OCI-LY7 (cell line): ENCODE measurements at regions not wholly inside any gene's neighbourhood (a gene's known extent, or its start where the extent isn't known, plus 50 kb on each side); places are given as distances from the start of the nearest gene placed in this dataset.

Experiments
- BruUV-seq: library from RNA; stranded (reverse); fragments of 400-500 nt; replicated peaks from 2 replicates; lab custom pipeline; 2021; lab: Mats Ljungman, UMichigan
- CTCF ChIA-PET: fragments of 300-600 bp; sonication (Branson Sonifier 250); formaldehyde crosslinking; loops from one replicate; lab custom pipeline; 2022; ENCODE audit warnings: antibody characterized with exemption; ENCODE audit not compliant: unreplicated experiment; lab: Charles Lee
- POLR2A ChIA-PET: fragments of 300-600 bp; sonication (Branson Sonifier 250); formaldehyde crosslinking; loops from one replicate; lab custom pipeline; 2022; ENCODE audit warnings: antibody characterized with exemption; lab: Charles Lee
- DNase-seq: peaks from one replicate; pipeline ENCODE4 v3.0.0-alpha.2; 2015; ENCODE audit warnings: low spot score
- H2AFZ ChIP-seq: fragments of 200-600 bp; sonication (generic), shearing (Covaris generic); 2 replicates; pipeline ENCODE4 v1.6.1; 2014; ENCODE audit warnings: mild to moderate bottlenecking, antibody characterized with exemption, low read length, moderate library complexity
- H3K27ac ChIP-seq: fragments of 200-600 bp; sonication (generic); 2 replicates; pipeline ENCODE4 v1.5.1; 2014; ENCODE audit warnings: mixed run types, low read depth, mild to moderate bottlenecking, moderate library complexity, low read length, inconsistent platforms; ENCODE audit not compliant: poor library complexity, severe bottlenecking
- H3K36me3 ChIP-seq: fragments of 200-600 bp; sonication (generic); 2 replicates; pipeline ENCODE4 v1.6.1; 2014; ENCODE audit warnings: mild to moderate bottlenecking, antibody characterized with exemption, low read length, moderate library complexity, mixed read lengths; ENCODE audit not compliant: insufficient read depth
- H3K4me1 ChIP-seq: fragments of 200-600 bp; sonication (generic); 2 replicates; pipeline ENCODE4 v1.5.1; 2014; ENCODE audit warnings: mild to moderate bottlenecking, low read length; ENCODE audit not compliant: insufficient read depth, poor library complexity, severe bottlenecking
- H3K4me2 ChIP-seq: fragments of 200-600 bp; sonication (generic); 2 replicates; pipeline ENCODE4 v1.6.1; 2014; ENCODE audit warnings: mild to moderate bottlenecking, low read length
- H3K4me3 ChIP-seq: fragments of 200-600 bp; sonication (generic); 2 replicates; pipeline ENCODE4 v1.5.1; 2014; ENCODE audit warnings: mild to moderate bottlenecking, low read depth, low read length; ENCODE audit not compliant: poor library complexity, severe bottlenecking
- H3K79me2 ChIP-seq: fragments of 200-600 bp; sonication (generic); 2 replicates; pipeline ENCODE4 v1.6.1; 2016; ENCODE audit warnings: low read depth, mild to moderate bottlenecking, low read length, moderate library complexity, mixed read lengths; ENCODE audit not compliant: insufficient read depth
- H3K9me2 ChIP-seq: fragments of 200-600 bp; sonication (generic); 2 replicates; pipeline ENCODE4 v1.6.1; 2016; ENCODE audit warnings: mild to moderate bottlenecking, low read length, mixed read lengths; ENCODE audit not compliant: insufficient read depth
- H3K9me3 ChIP-seq: fragments of 200-600 bp; sonication (generic); 2 replicates; pipeline ENCODE4 v1.6.1; 2014; ENCODE audit warnings: mild to moderate bottlenecking, mixed run types, low read length, mixed read lengths
- H4K20me1 ChIP-seq: fragments of 200-600 bp; sonication (generic); 2 replicates; pipeline ENCODE4 v1.6.1; 2014; ENCODE audit warnings: mild to moderate bottlenecking, antibody characterized with exemption, low read length, moderate library complexity, mixed read lengths; ENCODE audit not compliant: insufficient read depth
- EZH2phosphoT487 ChIP-seq: fragments of 200-600 bp; sonication (generic); IDR thresholded peaks from 2 replicates; pipeline ENCODE4 v1.6.1; 2018; ENCODE audit warnings: low read depth, borderline replicate concordance, mild to moderate bottlenecking, mixed run types, antibody characterized with exemption, low read length, moderate library complexity, mixed read lengths
- intact Hi-C: fragments of 100-400 bp; cut with micrococcal nuclease; formaldehyde crosslinking; loops from one replicate; pipeline ENCODE4 v1.10.0; 2022; ENCODE audit not compliant: unreplicated experiment
- TF ChIP-seq, protein P1 (sequence below): fragments of 200-600 bp; sonication (generic); conservative IDR thresholded peaks from 2 replicates; pipeline ENCODE4 v1.5.1; 2014; ENCODE audit warnings: mild to moderate bottlenecking, antibody characterized with exemption, low read length, moderate library complexity, mixed read lengths

DNA sequence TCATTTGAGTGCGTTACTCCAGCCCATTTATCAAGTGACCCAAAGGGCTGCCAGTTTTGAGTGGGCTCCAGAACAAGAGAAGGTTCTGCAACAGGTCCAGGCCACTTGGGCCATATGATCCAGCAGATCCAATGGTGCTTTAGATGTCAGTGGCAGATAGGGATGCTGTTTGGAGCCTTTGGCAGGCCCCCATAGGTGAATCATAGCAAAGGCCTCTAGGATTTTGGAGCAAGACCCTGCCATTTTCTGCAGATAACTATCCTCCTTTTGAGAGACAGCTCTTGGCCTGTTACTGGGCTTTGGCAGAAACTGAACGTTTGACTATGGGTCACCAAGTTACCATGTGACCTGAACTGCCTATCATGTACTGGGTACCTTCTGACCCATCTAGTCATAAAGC is 358.8 kb upstream of the SEMA3C start:
- no TSS peak for BruUV-seq
- no peak overlapping the region for H2AFZ ChIP-seq
- H3K4me2 ChIP-seq: no peak overlapping the region
- H3K4me1 ChIP-seq: no peaks in the 10 kb centered on the region
- no peak overlapping the region for H3K4me3 ChIP-seq
- no peak overlapping the region for H3K27ac ChIP-seq
- no peaks in the 10 kb centered on the region for H3K9me3 ChIP-seq
- no peak for DNase-seq
- no peaks in the 10 kb centered on the region for H3K79me2 ChIP-seq
- TF ChIP-seq, protein P1, sequence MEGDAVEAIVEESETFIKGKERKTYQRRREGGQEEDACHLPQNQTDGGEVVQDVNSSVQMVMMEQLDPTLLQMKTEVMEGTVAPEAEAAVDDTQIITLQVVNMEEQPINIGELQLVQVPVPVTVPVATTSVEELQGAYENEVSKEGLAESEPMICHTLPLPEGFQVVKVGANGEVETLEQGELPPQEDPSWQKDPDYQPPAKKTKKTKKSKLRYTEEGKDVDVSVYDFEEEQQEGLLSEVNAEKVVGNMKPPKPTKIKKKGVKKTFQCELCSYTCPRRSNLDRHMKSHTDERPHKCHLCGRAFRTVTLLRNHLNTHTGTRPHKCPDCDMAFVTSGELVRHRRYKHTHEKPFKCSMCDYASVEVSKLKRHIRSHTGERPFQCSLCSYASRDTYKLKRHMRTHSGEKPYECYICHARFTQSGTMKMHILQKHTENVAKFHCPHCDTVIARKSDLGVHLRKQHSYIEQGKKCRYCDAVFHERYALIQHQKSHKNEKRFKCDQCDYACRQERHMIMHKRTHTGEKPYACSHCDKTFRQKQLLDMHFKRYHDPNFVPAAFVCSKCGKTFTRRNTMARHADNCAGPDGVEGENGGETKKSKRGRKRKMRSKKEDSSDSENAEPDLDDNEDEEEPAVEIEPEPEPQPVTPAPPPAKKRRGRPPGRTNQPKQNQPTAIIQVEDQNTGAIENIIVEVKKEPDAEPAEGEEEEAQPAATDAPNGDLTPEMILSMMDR: no peak
- TF ChIP-seq EZH2phosphoT487: no peak
- ChIA-PET CTCF (no interaction called here), POLR2A (no interaction called here)
- no peaks in the 10 kb centered on the region for H3K36me3 ChIP-seq
- H4K20me1 ChIP-seq: no peaks in the 10 kb centered on the region
- H3K9me2 ChIP-seq: no peaks in the 10 kb centered on the region
- intact Hi-C loops: no loop called here

DNA sequence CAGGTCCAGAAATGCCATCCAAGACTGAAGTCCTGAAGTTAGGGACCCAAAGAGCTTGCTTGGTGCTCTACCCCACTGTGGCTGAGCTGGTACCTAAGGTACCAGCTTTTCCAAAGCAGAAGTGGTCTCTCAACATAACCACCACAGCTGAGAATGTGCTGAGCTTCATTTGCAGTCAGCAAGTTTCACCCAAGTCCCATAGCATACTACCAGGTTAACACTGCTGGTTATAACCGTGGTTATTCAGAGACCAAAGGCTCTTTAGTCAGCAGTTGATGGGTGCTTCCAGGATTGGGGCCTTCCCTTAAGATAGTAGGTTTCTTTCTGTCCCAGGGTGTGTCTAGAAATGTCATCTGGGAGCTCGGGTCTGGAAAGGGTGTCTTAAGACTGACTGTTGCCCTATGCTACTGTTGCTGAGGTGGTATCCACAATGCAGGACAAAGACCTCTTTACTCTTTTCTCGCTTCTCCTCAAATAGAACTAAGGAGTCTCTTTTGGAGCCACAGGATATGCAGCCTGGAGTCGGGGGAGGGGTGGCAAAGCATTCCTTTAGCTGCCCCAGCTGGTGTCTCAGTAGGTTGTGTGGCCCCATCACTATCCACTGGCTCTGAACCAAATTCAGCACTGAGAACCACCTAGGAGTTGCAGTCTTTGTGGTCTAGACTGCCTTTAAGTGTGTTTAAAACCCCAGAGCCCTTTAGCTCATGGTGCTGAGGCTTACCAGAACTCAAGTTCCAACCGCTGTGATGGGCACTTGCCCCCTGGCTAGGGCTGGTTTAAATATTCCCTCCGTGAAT is 354.9 kb upstream of the SEMA3C start:
- intact Hi-C loops: no loop called here
- Histone ChIP-seq H4K20me1 (no peaks in the 10 kb centered on the region), H3K27ac (no peak overlapping the region), H3K4me2 (no peak overlapping the region), H3K36me3 (no peaks in the 10 kb centered on the region), H3K4me3 (no peak overlapping the region), H3K79me2 (no peaks in the 10 kb centered on the region), H3K9me2 (no peaks in the 10 kb centered on the region), H2AFZ (no peak overlapping the region), H3K9me3 (no peaks in the 10 kb centered on the region), H3K4me1 (no peaks in the 10 kb centered on the region)
- no TSS peak for BruUV-seq
- TF ChIP-seq EZH2phosphoT487: no peak
- TF ChIP-seq, protein P1: no peak
- no peak for DNase-seq
- CTCF ChIA-PET: no interaction called here
- POLR2A ChIA-PET: no interaction called here

DNA sequence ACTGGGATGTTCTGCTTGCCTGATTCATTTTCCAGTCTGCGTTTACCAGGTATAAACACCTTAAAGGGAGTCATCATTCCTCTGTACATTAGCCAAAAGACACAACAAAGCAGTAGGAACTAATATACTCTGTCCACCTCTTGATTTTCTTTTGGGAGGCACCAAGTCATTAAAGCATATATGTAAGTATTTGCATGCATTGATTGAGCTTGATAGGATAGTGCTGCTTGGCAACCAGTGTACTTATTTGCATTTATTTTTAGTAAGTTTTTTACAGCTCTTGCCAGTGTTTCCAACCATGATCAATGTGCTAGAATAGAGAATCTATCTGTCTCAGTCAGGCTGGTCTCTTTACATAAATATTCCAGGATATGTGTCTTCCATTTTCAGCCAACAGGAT is 353.3 kb upstream of the SEMA3C start:
- POLR2A ChIA-PET: no interaction called here
- TF ChIP-seq, protein P1: no peak
- no TSS peak for BruUV-seq
- Histone ChIP-seq H4K20me1 (no peaks in the 10 kb centered on the region), H3K4me3 (no peak overlapping the region), H3K9me3 (no peaks in the 10 kb centered on the region), H3K4me1 (no peaks in the 10 kb centered on the region), H3K9me2 (no peaks in the 10 kb centered on the region), H3K4me2 (no peak overlapping the region), H2AFZ (no peak overlapping the region), H3K79me2 (no peaks in the 10 kb centered on the region), H3K36me3 (no peaks in the 10 kb centered on the region), H3K27ac (no peak overlapping the region)
- CTCF ChIA-PET: no interaction called here
- no peak for DNase-seq
- intact Hi-C loops: no loop called here
